NCI-H187 treated with DMSO at 0.1 percent for 48 hours (cell line): ENCODE measurements at regions not wholly inside any gene's neighbourhood (a gene's known extent, or its start where the extent isn't known, plus 50 kb on each side); places are given as distances from the start of the nearest gene placed in this dataset.
"Not testable (repeated sequence)": the region's sequence is repeated elsewhere in the genome, so short reads cannot be mapped to it uniquely, and the experiment has no call there.

Experiments
- DNase-seq: peaks from one replicate; lab custom pipeline; 2025; lab: John Stamatoyannopoulos, UW

- no peak for DNase-seq
Measured at GRCh38 chr7:12884856-12885440, 197.5 kb downstream of the ARL4A start.

GRCh38 chr7:12888717-12889116 is 201.3 kb downstream of the ARL4A start:
- DNase-seq, result no peak

DNA sequence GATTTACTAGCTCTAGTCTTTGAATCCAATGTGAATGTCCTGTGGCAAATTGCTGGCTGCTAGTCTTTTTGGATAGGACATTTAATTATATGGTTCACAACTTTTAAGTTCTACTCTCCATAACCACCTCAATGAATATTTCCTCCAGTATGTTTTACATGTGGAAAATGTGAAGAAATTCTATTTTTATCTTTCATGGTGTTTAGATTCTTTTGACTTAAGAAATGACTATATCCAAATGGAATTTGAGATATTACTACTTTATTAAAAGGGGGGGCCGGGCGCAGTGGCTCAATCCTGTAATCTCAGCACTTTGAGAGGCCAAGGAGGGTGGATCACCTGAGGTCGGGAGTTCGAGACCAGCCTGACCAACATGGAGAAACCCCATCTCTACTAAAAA is 202.0 kb downstream of the ARL4A start:
- DNase-seq, result no peak

GRCh38 chr7:12890586-12890985 is 203.2 kb downstream of the ARL4A start:
- no peak for DNase-seq

DNA sequence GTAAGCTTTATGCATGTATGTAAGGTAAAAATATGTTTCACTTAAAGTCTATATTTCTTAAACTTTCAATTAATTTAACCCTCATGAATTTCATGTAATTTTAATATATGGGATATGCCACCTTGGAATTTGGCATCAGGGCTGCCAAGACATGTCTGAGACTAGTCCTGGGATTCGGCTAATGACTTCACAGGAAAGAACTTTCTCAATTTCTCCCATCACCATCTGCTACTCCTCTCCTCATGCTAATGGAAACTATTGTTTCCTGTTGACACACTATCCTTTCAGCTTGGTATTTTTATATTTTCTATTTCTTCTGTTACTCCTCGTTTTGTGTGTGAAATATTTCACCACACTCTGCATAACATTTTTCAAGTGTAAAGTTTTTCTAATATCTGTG is 205.9 kb downstream of the ARL4A start:
- no peak for DNase-seq

DNA sequence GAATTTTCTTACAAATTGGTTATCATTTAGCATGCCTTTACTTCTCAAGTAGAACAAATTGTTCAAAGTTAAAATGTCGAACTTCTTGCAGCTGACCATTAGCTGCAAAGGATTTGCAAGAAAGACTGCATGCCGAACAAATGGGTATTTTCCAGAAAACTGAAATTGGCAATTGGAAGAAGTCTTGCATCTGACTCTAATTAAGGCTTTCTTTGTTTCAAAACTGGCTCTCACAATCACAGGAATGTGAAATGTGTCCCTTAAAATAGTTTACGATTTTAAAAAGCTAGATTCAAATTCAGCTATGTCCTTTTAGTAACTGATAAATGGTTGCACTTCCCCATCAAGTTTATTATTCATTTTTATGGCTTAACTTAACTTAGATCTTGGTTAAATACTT is 207.9 kb downstream of the ARL4A start:
- no peak for DNase-seq

DNA sequence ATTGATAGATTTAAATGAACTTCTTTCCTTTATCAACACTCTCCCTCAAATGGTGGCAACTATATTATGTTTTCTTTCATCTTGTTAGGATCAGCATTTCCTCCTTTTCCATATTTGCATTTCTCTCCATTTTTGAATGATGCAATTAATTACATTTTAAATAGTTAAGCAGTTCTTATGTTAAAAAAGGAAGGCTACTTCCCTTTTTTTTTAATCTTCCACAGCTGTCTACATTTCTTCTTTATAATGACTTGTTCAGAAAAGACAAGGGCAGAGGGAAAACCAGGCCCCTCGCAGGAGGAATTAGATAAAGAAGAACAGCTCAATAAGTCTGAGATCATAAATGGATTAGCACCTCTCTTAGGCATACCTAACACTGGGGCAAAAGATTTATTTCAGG is 208.9 kb downstream of the ARL4A start:
- no peak for DNase-seq

- DNase-seq, result no peak
Measured at GRCh38 chr7:12898004-12898403, 210.6 kb downstream of the ARL4A start.

- no peak for DNase-seq
Measured at GRCh38 chr7:12898620-12899019, 211.2 kb downstream of the ARL4A start.

GRCh38 chr7:12905671-12906070 is 218.2 kb downstream of the ARL4A start:
- no peak for DNase-seq

- no peak for DNase-seq
Measured at GRCh38 chr7:12907774-12908173, 220.3 kb downstream of the ARL4A start.

GRCh38 chr7:12909483-12909882 is 222.1 kb downstream of the ARL4A start:
- no peak for DNase-seq

DNA sequence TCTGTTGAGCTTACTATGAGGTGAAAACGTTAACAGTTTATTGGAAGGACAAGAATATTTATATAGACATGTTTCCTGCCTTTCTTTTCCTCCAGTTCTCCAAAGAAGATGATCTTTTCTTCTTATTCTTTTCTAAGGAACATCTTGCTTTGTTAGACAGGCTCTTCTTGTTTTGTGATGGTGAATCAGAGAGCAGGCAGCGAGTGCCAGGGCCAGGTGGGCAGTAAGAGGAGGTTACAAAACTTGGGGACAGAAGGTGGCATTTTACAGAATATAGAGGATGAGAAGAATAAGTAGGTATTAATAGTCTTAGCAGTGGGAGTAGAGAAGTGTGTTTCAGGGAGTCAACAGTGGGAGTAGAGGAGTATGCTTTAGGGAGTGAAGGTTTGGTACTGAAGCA is 223.6 kb downstream of the ARL4A start:
- DNase-seq, result no peak

DNA sequence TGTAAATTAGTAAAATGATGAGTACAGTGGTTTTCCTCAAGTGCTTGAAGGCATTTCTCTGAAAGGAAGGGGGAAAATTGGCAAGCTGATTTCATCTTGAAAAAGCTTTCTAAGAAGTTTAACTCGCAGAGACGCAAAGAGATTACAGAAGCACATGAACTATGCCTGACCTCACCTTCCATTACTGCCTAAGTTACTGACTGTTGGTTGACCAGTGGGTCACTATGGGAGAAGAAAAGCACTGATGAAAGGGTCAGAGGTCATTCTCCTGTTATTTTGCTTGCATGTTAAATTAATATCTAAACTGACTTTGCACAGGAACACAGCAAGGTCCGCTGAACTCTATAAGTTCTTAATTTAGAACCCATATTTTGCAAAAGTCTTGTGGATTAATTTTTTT is 225.6 kb downstream of the ARL4A start:
- DNase-seq, result no peak

DNA sequence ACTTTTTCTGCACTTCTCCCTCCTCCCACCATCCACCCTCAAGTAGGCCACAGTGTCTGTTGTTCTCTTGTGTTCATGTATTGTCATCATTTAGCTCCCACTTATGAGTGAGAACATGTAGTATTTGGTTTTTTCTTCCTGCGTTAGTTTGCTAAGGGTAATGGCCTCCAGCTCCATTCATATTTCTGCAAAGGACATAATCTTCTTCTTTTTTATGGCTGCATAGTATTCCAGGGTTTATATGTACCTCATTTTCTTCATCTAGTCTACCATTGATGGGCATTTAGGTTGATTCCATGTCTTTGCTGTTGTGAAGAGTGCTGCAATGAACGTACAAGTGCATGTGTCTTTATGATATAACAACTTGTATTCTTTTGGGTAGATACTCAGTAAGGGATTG is 230.4 kb downstream of the ARL4A start:
- no peak for DNase-seq

DNA sequence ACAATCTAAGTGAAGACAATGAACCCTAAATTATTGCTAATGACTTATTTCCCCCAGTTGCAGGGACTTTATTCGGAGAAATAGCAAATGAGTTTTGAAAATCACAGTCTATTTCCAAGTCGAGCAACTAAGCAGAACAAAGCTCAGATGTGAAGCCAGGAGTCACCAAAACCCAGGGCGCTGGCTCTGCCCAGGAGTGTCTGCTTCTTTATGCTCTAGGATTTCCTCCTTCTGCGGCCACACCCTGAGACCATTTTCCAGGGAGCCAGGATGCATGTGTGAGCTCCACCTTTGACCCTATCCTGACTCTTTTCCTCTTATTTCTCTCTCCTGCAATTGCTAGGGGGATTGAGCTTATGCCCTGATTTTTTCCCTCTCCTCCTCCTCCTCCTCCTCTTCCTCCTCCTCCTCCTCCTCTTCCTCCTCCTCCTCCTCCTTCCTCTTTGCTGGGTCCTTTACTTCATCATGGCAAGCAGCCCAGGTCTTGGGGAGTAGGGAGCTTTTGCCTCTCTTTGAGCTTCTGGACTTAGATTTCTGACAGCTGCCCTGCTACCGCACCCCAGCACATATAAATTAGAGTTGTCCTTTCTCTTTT is 234.4 kb downstream of the ARL4A start:
- DNase-seq, result no peak

GRCh38 chr7:12923971-12924370 is 236.5 kb downstream of the ARL4A start:
- DNase-seq, result no peak

- no peak for DNase-seq
Measured at GRCh38 chr7:12926206-12926605, 238.8 kb downstream of the ARL4A start.

GRCh38 chr7:12927635-12928434 is 240.4 kb downstream of the ARL4A start:
- no peak for DNase-seq

- no peak for DNase-seq
Measured at GRCh38 chr7:12929476-12930140, 242.2 kb downstream of the ARL4A start.

GRCh38 chr7:12930534-12930933 is 243.1 kb downstream of the ARL4A start:
- DNase-seq, result no peak

DNA sequence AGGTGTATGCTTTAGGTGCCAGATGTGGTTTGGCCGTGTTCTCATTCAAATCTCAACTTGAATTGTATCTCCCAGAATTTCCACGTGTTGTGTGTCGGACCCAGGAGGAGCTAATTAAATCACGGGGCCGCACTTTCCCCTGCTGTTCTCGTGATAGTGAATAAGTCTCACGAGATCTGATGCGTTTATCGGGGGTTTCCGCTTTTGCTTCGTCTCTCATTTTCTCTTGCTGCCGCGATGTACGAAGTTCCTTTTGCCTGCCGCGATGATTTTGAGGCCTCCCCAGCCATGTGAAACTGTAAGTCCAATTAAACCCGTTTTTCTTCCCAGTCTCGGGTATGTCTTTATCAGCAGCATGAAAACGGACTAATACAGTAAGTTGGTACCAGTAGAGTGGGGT is 244.0 kb downstream of the ARL4A start:
- not testable (repeated sequence) for DNase-seq

DNA sequence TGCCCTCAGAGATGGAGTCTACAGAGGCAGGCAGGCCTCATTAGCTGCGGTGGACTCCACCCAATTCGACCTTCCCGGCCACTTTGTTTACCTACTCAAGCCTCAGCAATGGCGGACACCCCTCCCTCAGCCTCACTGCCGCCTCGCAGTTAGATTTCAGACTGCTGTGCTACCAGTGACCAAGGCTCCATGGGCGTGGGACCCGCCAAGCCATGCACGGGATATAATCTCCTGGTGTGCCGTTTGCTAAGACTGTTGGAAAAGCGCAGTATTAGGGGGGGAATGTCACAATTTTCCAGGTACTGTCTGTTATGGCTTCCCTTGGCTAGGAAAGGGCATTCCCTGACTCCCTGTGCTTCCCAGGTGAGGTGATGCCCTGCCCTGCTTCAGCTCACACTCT is 252.3 kb downstream of the ARL4A start:
- no peak for DNase-seq
